GM12878 (cell line): ENCODE measurements at regions not wholly inside any gene's neighbourhood (a gene's known extent, or its start where the extent isn't known, plus 50 kb on each side); places are given as distances from the start of the nearest gene placed in this dataset.

ENCODE experiments used
- ATAC-seq: fragments of 200-7000 bp; cut with Tn5 transposase; 3 replicates; pipeline ENCODE4 v1.9.1; 2020; ENCODE audit warnings: mild to moderate bottlenecking, moderate library complexity
- BruUV-seq: library from RNA; stranded (reverse); fragments of 400-500 nt; replicated peaks from 2 replicates; lab custom pipeline; 2021; lab: Mats Ljungman, UMichigan
- CTCF ChIA-PET: fragments of 300-600 bp; sonication (Branson Sonifier 250); formaldehyde crosslinking; extraction: SDS; loops from one replicate; lab custom pipeline; 2021; ENCODE audit warnings: inconsistent platforms; lab: Yijun Ruan, JAX
- POLR2A ChIA-PET: fragments of 350-600 bp; formaldehyde crosslinking; extraction: SDS; loops from one replicate; lab custom pipeline; 2021; ENCODE audit warnings: inconsistent platforms; lab: Charles Lee
- RAD21 ChIA-PET: fragments of 300-600 bp; sonication (Branson Sonifier 250); formaldehyde crosslinking; loops from one replicate; lab custom pipeline; 2023; ENCODE audit warnings: antibody characterized with exemption; ENCODE audit not compliant: unreplicated experiment; lab: Charles Lee
- SMC1A ChIA-PET: fragments of 300-600 bp; sonication (Branson Sonifier 250); formaldehyde crosslinking; loops from one replicate; lab custom pipeline; 2023; ENCODE audit not compliant: unreplicated experiment, uncharacterized antibody; lab: Charles Lee
- DNase-seq: peaks from one replicate; pipeline ENCODE4 v3.0.0-alpha.2; 2011; ENCODE audit warnings: low read depth, low spot score
- FAIRE-seq: peaks from 3 replicates; lab custom pipeline; 2011; peaks lifted over from hg19 to GRCh38; lab: Jason Lieb, UNC
- H2AFZ ChIP-seq: 2 replicates; pipeline ENCODE4 v1.6.0; 2011; ENCODE audit warnings: low read depth, low read length, control low read depth; ENCODE audit not compliant: control insufficient read depth
- H3K27ac ChIP-seq: 2 replicates; pipeline ENCODE4 v1.5.1; 2011; ENCODE audit warnings: control low read depth; ENCODE audit not compliant: control insufficient read depth, insufficient read depth
- H3K27me3 ChIP-seq, 2 experiments: replicated peaks in 1 of 2; 2 replicates each; pipeline versions ENCODE4 v1.6.0 to v1.6.1; 2011; ENCODE audit warnings: low read length in 1 of 2; ENCODE audit not compliant: control insufficient read depth in 2 of 2, insufficient read depth in 2 of 2
- H3K36me3 ChIP-seq, 2 experiments: 2 replicates each; pipeline ENCODE4 v1.5.1; 2011; ENCODE audit warnings: low read length in 1 of 2; ENCODE audit not compliant: control insufficient read depth in 2 of 2, insufficient read depth in 2 of 2
- H3K4me1 ChIP-seq: 2 replicates; pipeline ENCODE4 v1.6.1; 2011; ENCODE audit warnings: mild to moderate bottlenecking, low read length, moderate library complexity, mixed read lengths; ENCODE audit not compliant: control insufficient read depth, insufficient read depth
- H3K4me2 ChIP-seq: 2 replicates; pipeline ENCODE4 v1.6.0; 2011; ENCODE audit warnings: control low read depth; ENCODE audit not compliant: control insufficient read depth, insufficient read depth
- H3K4me3 ChIP-seq: fragments of 200-600 bp; sonication (generic); 2 replicates; pipeline ENCODE4 v1.5.1; 2016
- H3K79me2 ChIP-seq: 2 replicates; pipeline ENCODE4 v1.6.0; 2011; ENCODE audit warnings: low read length; ENCODE audit not compliant: control insufficient read depth, insufficient read depth
- H3K9ac ChIP-seq: 2 replicates; pipeline ENCODE4 v1.8.0; 2011; ENCODE audit warnings: low read length, control low read depth, mixed read lengths; ENCODE audit not compliant: control insufficient read depth, insufficient read depth
- H3K9me3 ChIP-seq: replicated peaks from 3 replicates; pipeline ENCODE4 v1.5.1; 2011; ENCODE audit warnings: mild to moderate bottlenecking, low read length; ENCODE audit not compliant: control insufficient read depth, insufficient read depth
- H4K20me1 ChIP-seq: 2 replicates; pipeline ENCODE4 v1.6.0; 2011; ENCODE audit not compliant: control insufficient read depth, insufficient read depth
- ATF3 ChIP-seq: IDR thresholded peaks from 2 replicates; pipeline ENCODE4 v1.6.1; 2011; ENCODE audit warnings: low read depth, mild to moderate bottlenecking, low read length, moderate library complexity, borderline replicate concordance; ENCODE audit errors: extremely low read depth
- BCL3 ChIP-seq: IDR thresholded peaks from 2 replicates; pipeline ENCODE4 v1.6.1; 2011; ENCODE audit warnings: borderline replicate concordance, low read depth, mild to moderate bottlenecking, moderate library complexity, low read length; ENCODE audit not compliant: insufficient read depth, poor library complexity, severe bottlenecking
- BCLAF1 ChIP-seq: fragments of 450-650 bp; IDR thresholded peaks from 2 replicates; pipeline ENCODE4 v1.6.1; 2017; ENCODE audit warnings: antibody characterized with exemption, mild to moderate bottlenecking, moderate library complexity
- CREB1 ChIP-seq: IDR thresholded peaks from 2 replicates; pipeline ENCODE4 v1.6.1; 2012; ENCODE audit warnings: low read depth, mild to moderate bottlenecking, inconsistent platforms
- FOXM1 ChIP-seq: IDR thresholded peaks from 2 replicates; pipeline ENCODE4 v1.6.1; 2012; ENCODE audit warnings: low read depth, mild to moderate bottlenecking, inconsistent platforms, low read length, moderate library complexity
- KLF5 ChIP-seq: fragments of 450-650 bp; IDR thresholded peaks from 2 replicates; pipeline ENCODE4 v1.6.1; 2014; ENCODE audit warnings: mild to moderate bottlenecking; ENCODE audit not compliant: partially characterized antibody
- NR2F1 ChIP-seq: fragments of 450-650 bp; conservative IDR thresholded peaks from 2 replicates; pipeline ENCODE4 v1.6.1; 2017; ENCODE audit warnings: mild to moderate bottlenecking
- RB1 ChIP-seq: fragments of 450-650 bp; formaldehyde crosslinking; IDR thresholded peaks from 2 replicates; pipeline ENCODE4 v1.6.1; 2017; ENCODE audit warnings: mild to moderate bottlenecking, borderline replicate concordance
- SREBF2 ChIP-seq: IDR thresholded peaks from 2 replicates; pipeline ENCODE4 v1.6.1; 2012; ENCODE audit warnings: mild to moderate bottlenecking, low read length
- TAF1 ChIP-seq: IDR thresholded peaks from 2 replicates; pipeline ENCODE4 v1.6.1; 2011; ENCODE audit warnings: mild to moderate bottlenecking, low read depth, low read length, borderline replicate concordance
- TARDBP ChIP-seq: IDR thresholded peaks from 2 replicates; pipeline ENCODE4 v1.6.1; 2016; ENCODE audit warnings: borderline replicate concordance
- ZNF217 ChIP-seq: fragments of 450-650 bp; IDR thresholded peaks from 2 replicates; pipeline ENCODE4 v1.6.1; 2017; ENCODE audit warnings: antibody characterized with exemption, mild to moderate bottlenecking
- ZZZ3 ChIP-seq: IDR thresholded peaks from 2 replicates; pipeline ENCODE4 v1.6.1; 2011; ENCODE audit warnings: low read depth; ENCODE audit not compliant: control insufficient read depth, insufficient read length
- WGBS: methylation state at CpG from one replicate; pipeline ENCODE4 v1.1.6; 2016; ENCODE audit warnings: low lambda C conversion rate; ENCODE audit not compliant: insufficient replicate concordance, insufficient coverage; ENCODE audit errors: missing lambda C conversion rate; 5-methylcytosine and 5-hydroxymethylcytosine counted together
- in situ Hi-C: fragments of 300-500 bp; cut with MboI; formaldehyde crosslinking; loops from 9 replicates; pipeline ENCODE4 v1.14.3; 2018; ENCODE audit warnings: mixed read lengths
- intact Hi-C: fragments of 100-400 bp; cut with micrococcal nuclease; formaldehyde crosslinking; loops from one replicate; pipeline ENCODE4 v1.14.2; 2022; ENCODE audit not compliant: unreplicated experiment

- TF ChIP-seq BCL3 (no peak), NR2F1 (no peak), FOXM1 (no peak), ZZZ3 (no peak), KLF5 (no peak), TARDBP (no peak), SREBF2 (no peak), BCLAF1 (no peak), RB1 (no peak), CREB1 (no peak), ZNF217 (no peak), TAF1 (no peak), ATF3 (no peak)
- TF ChIP-seq, all 136 proteins: peak for 0
- POLR2A ChIA-PET: no interaction called here
- H3K4me2 ChIP-seq: no peak overlapping the region
- no TSS peak for BruUV-seq
- H3K36me3 ChIP-seq: no peaks in the 10 kb centered on the region
- SMC1A ChIA-PET: no interaction called here
- no peaks in the 10 kb centered on the region for H3K4me1 ChIP-seq
- CTCF ChIA-PET: no interaction called here
- RAD21 ChIA-PET: no interaction called here
- no peak overlapping the region for H3K9ac ChIP-seq
- no peaks in the 10 kb centered on the region; the same call in 2 of the 3 replicates for H3K9me3 ChIP-seq
- no peaks in the 10 kb centered on the region for H3K27me3 ChIP-seq
- in situ Hi-C loops (no loop called here), intact Hi-C loops (no loop called here)
- DNase-seq (no peak), ATAC-seq (no peak), FAIRE-seq (no peak)
- no peak overlapping the region for H3K27ac ChIP-seq
- WGBS: 0% methylated on average over 1 of the region's 1 CpG
- H2AFZ ChIP-seq: no peak overlapping the region
- no peaks in the 10 kb centered on the region for H3K79me2 ChIP-seq
- no peaks in the 10 kb centered on the region for H4K20me1 ChIP-seq
- H3K4me3 ChIP-seq: no peak overlapping the region
Observed at GRCh38 chr16:17628983-17629382, 158.2 kb upstream of the XYLT1 start.
